Esophagus muscularis mucosa (tissue), 3 donors: ENCODE measurements at regions not wholly inside any gene's neighbourhood (a gene's known extent, or its start where the extent isn't known, plus 50 kb on each side); places are given as distances from the start of the nearest gene placed in this dataset.

Source experiments
- CTCF ChIP-seq, 3 experiments: fragments of 200-600 bp in 2 of 3; fragments of 450-650 bp in 1 of 3; sonication (generic) in 2 of 3; IDR thresholded peaks; one replicate each; pipeline ENCODE4 v1.5.1; 2017 to 2019; ENCODE audit warnings: antibody characterized with exemption in 3 of 3, mild to moderate bottlenecking in 2 of 3, moderate library complexity in 1 of 3
- POLR2A ChIP-seq: fragments of 450-650 bp; IDR thresholded peaks from one replicate; pipeline ENCODE4 v1.6.1; 2017; ENCODE audit warnings: antibody characterized with exemption, moderate library complexity, mild to moderate bottlenecking, low read depth

- TF ChIP-seq CTCF (IDR thresholded peaks at IDR 0.05) (no peak), POLR2A (no peak)
Observed at GRCh38 chr3:84125201-84125721, 833.5 kb upstream of the CADM2 start.
